Panc1 (cell line): ENCODE measurements at regions not wholly inside any gene's neighbourhood (a gene's known extent, or its start where the extent isn't known, plus 50 kb on each side); places are given as distances from the start of the nearest gene placed in this dataset.

ENCODE experiments used
- ATAC-seq: fragments of 200-7000 bp; cut with Tn5 transposase; 2 replicates; pipeline ENCODE4 v1.9.1; 2020; ENCODE audit warnings: mild to moderate bottlenecking, moderate library complexity
- BruUV-seq: library from RNA; stranded (reverse); fragments of 400-500 nt; replicated peaks from 2 replicates; lab custom pipeline; 2021; lab: Mats Ljungman, UMichigan
- CTCF ChIA-PET: fragments of 300-600 bp; sonication (Branson Sonifier 250); formaldehyde crosslinking; loops from one replicate; lab custom pipeline; 2022; ENCODE audit warnings: antibody characterized with exemption; lab: Charles Lee
- POLR2A ChIA-PET: fragments of 300-600 bp; sonication (Branson Sonifier 250); formaldehyde crosslinking; loops from one replicate; lab custom pipeline; 2022; ENCODE audit warnings: antibody characterized with exemption; lab: Charles Lee
- DNase-seq: peaks from one replicate; pipeline ENCODE4 v3.0.0-alpha.2; 2010; ENCODE audit warnings: low read depth, low spot score
- H3K27ac ChIP-seq: 2 replicates; pipeline ENCODE4 v1.5.1; 2011; ENCODE audit warnings: mild to moderate bottlenecking, low read length, inconsistent platforms
- H3K27me3 ChIP-seq: fragments of 200-500 bp; sonication (Bioruptor generic); 2 replicates; pipeline ENCODE4 v1.6.0; 2014; ENCODE audit warnings: low read length, inconsistent platforms; ENCODE audit not compliant: control insufficient read depth, insufficient read depth
- H3K36me3 ChIP-seq: fragments of 200-500 bp; sonication (Bioruptor generic); 2 replicates; pipeline ENCODE4 v1.5.1; 2014; ENCODE audit warnings: inconsistent platforms, mild to moderate bottlenecking, low read length, moderate library complexity; ENCODE audit not compliant: control insufficient read depth, insufficient read depth
- H3K4me1 ChIP-seq: 2 replicates; pipeline ENCODE4 v1.5.1; 2011; ENCODE audit warnings: inconsistent platforms, mild to moderate bottlenecking, low read length, moderate library complexity; ENCODE audit not compliant: control insufficient read depth, insufficient read depth
- H3K4me3 ChIP-seq, 2 experiments: 2 replicates each; pipeline ENCODE4 v1.5.1; 2011 to 2012; ENCODE audit warnings: low read depth in 2 of 2, low read length in 2 of 2, mild to moderate bottlenecking in 2 of 2, inconsistent platforms in 1 of 2, moderate library complexity in 1 of 2
- H3K9me3 ChIP-seq: fragments of 200-500 bp; sonication (Bioruptor generic); 2 replicates; pipeline ENCODE4 v1.5.1; 2014; ENCODE audit warnings: low read depth, mild to moderate bottlenecking, inconsistent platforms, low read length, moderate library complexity; ENCODE audit not compliant: control insufficient read depth, insufficient read depth
- CTCF ChIP-seq: fragments of 450-650 bp; IDR thresholded peaks from 2 replicates; pipeline ENCODE4 v1.5.1; 2017; ENCODE audit warnings: mild to moderate bottlenecking
- POLR2AphosphoS5 ChIP-seq: IDR thresholded peaks from 2 replicates; pipeline ENCODE4 v1.6.1; 2012; ENCODE audit warnings: mild to moderate bottlenecking, low read depth, low read length, moderate library complexity
- REST ChIP-seq, 2 experiments: IDR thresholded peaks; 2 replicates each; pipeline ENCODE4 v1.6.1; 2011 to 2012; ENCODE audit warnings: low read depth in 2 of 2, control low read depth in 1 of 2, low read length in 1 of 2, mild to moderate bottlenecking in 1 of 2, moderate library complexity in 1 of 2; ENCODE audit not compliant: insufficient read depth in 1 of 2
- SIN3A ChIP-seq: IDR thresholded peaks from 2 replicates; pipeline ENCODE4 v1.6.1; 2012; ENCODE audit warnings: low read depth, mild to moderate bottlenecking, low read length, moderate library complexity, borderline replicate concordance; ENCODE audit not compliant: insufficient read depth
- TCF7L2 ChIP-seq: IDR thresholded peaks from 2 replicates; pipeline ENCODE4 v1.6.1; 2011; ENCODE audit warnings: mild to moderate bottlenecking, low read depth, low read length, inconsistent platforms
- in situ Hi-C: cut with HindIII; loops from 2 replicates; pipeline ENCODE4 v1.10.0; 2016; ENCODE audit warnings: low sequenced_read_pairs, low pct_unique_long_range_greater_than_20kb
- intact Hi-C: fragments of 100-400 bp; cut with micrococcal nuclease; formaldehyde crosslinking; loops from one replicate; pipeline ENCODE4 v1.10.0; 2022; ENCODE audit not compliant: unreplicated experiment

GRCh38 chr1:219040291-219040690, 133.4 kb upstream of the LYPLAL1 start:
- BruUV-seq = no TSS peak
- H3K27me3 ChIP-seq = no peaks in the 10 kb centered on the region
- DNase-seq = no peak
- H3K4me1 ChIP-seq = no peaks in the 10 kb centered on the region
- no peaks in the 10 kb centered on the region for H3K36me3 ChIP-seq
- no peak overlapping the region for H3K27ac ChIP-seq
- ChIA-PET CTCF (no interaction called here), POLR2A (no interaction called here)
- TF ChIP-seq SIN3A (no peak), REST (IDR thresholded peaks at IDR 0.05; ENCODE audit: insufficient read depth in 1 of 2, low read depth in 2 of 2, low read length in 1 of 2) (no peak), TCF7L2 (no peak), POLR2AphosphoS5 (no peak), CTCF (no peak)
- intact Hi-C loops (no loop called here), in situ Hi-C loops (no loop called here)
- no peaks in the 10 kb centered on the region for H3K9me3 ChIP-seq
- no peak for ATAC-seq
- H3K4me3 ChIP-seq = no peak overlapping the region

GRCh38 chr1:219041141-219041540, 132.5 kb upstream of the LYPLAL1 start:
- intact Hi-C loops (no loop called here), in situ Hi-C loops (no loop called here)
- TF ChIP-seq SIN3A = no peak
- TF ChIP-seq CTCF = no peak
- no peak for TF ChIP-seq TCF7L2
- no peak for TF ChIP-seq REST (IDR thresholded peaks at IDR 0.05; ENCODE audit: insufficient read depth in 1 of 2, low read depth in 2 of 2, low read length in 1 of 2)
- TF ChIP-seq POLR2AphosphoS5 = no peak
- Histone ChIP-seq H3K27me3 (no peaks in the 10 kb centered on the region), H3K4me1 (no peaks in the 10 kb centered on the region), H3K36me3 (no peaks in the 10 kb centered on the region), H3K9me3 (no peaks in the 10 kb centered on the region), H3K4me3 (no peak overlapping the region), H3K27ac (no peak overlapping the region)
- no TSS peak for BruUV-seq
- CTCF ChIA-PET = no interaction called here
- ATAC-seq (no peak), DNase-seq (no peak)
- POLR2A ChIA-PET = no interaction called here
